HG03108 (cell line): ENCODE measurements at regions not wholly inside any gene's neighbourhood (a gene's known extent, or its start where the extent isn't known, plus 50 kb on each side); places are given as distances from the start of the nearest gene placed in this dataset.

Source experiments
- ATAC-seq: cut with Tn5 transposase; IDR thresholded peaks from one replicate; pipeline ENCODE4 v1.9.1; 2021; ENCODE audit warnings: moderate library complexity; ENCODE audit not compliant: unreplicated experiment

DNA sequence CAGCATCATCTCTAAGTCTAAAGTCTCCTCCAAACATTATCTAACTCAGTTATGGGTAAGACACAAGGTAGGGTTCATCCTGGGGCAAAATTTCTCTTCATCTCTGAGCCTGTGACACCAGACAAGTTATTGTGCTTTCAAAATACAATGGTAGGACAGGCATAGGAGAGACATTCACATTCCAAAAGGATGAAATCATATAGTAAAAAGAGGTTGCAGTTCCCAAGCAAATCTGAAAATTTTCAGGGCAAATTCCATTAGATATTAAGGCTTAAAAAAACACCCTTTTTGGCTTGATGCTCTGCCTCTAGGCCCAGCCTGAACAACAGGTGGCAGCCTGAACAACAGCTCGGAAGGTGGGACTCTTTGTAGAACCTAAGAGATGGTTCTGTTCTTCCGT is 448.3 kb upstream of the SLIT2 start:
- no peak for ATAC-seq

- no peak for ATAC-seq
Measured at GRCh38 chr4:19793831-19794230, 457.9 kb upstream of the SLIT2 start.

GRCh38 chr4:19791422-19792123 is 460.1 kb upstream of the SLIT2 start:
- no peak for ATAC-seq

DNA sequence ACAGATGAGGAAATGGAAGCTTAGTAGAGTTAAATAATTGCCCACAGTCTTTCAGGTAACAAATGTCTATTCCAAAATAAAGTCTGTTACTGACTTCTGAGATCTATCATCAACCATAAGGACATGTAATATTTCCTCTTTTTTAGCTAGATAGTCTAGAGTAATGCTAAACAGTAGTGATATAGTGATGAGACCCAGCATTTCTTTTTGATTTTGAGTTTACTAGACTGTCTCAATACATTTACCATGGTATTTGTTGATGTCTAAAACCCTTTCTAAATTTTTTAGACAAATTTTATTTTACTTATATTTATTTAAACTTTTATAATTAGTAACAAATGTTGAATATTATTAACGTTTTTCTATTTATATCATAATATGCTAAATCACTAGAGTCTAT is 465.1 kb upstream of the SLIT2 start:
- ATAC-seq: no peak

DNA sequence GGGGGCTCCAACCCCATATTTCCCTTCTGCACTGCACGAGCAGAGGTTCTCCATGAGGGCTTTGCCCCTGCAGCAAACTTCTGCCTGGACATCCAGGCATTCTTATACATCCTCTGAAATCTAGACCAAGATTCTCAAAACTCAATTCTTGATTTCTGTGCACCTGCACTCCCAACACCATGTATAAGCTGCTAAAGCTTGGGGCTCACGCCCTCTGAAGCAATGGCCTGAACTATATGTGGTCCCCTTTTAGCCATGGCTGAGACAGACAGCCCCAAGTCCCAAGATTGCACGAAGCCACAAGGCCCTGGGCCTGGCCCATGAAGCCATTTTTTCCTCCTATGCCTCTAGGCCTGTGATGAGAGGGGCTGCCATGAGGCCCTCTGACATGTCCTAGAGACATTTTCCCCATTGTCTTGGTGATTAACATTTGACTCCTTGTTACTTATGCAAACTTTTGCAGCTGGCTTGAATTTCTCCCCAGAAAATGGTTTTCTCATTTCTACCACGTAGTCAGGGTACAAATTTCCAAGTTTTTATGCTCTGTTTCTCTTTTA is 468.0 kb upstream of the SLIT2 start:
- no peak for ATAC-seq

GRCh38 chr4:19780871-19781270 is 470.8 kb upstream of the SLIT2 start:
- ATAC-seq: no peak

DNA sequence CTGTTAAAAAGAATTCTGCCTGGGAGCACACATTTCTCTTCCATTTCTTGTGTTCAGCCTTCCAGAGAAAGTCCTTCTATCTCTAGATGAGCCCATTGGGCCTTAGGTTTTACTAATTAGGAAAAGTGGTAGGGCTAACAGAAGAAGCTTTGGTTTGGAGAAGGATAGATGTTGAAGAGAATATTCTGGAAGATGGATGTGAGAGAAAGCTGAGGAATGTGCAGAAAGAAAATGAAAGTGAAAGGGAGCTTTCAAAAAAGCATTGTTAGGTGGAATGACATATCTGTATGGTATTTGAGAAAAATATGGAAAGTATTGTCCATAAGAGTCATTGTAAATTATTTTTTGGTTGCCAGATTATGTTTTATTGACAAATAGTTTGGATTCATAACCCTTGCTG is 474.8 kb upstream of the SLIT2 start:
- no peak for ATAC-seq

DNA sequence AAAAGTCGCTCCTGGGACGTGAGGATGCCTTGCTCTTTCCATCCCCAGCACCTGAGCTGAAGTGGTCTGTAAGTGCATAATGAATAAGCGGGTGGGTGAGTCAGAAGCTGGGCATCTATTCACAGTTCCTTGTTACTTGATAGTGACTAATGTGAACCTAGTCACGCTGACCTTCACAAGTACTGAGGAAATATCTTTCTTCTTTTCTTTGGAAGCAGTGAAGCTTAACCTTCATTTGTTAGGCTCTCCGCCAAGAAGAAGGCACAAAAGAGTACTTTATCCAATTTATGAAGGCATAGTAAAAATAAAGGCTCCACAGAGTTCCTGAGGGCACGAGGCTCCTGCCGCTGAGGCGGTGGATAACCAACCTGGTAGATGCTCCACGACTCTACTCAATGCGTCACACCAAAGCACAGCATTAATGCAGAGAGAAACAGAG is 475.7 kb upstream of the SLIT2 start:
- no peak for ATAC-seq

- no peak for ATAC-seq
Measured at GRCh38 chr4:19774690-19775256, 476.9 kb upstream of the SLIT2 start.

GRCh38 chr4:19772581-19772980 is 479.1 kb upstream of the SLIT2 start:
- ATAC-seq: no peak

GRCh38 chr4:19756661-19757060 is 495.0 kb upstream of the SLIT2 start:
- no peak for ATAC-seq

DNA sequence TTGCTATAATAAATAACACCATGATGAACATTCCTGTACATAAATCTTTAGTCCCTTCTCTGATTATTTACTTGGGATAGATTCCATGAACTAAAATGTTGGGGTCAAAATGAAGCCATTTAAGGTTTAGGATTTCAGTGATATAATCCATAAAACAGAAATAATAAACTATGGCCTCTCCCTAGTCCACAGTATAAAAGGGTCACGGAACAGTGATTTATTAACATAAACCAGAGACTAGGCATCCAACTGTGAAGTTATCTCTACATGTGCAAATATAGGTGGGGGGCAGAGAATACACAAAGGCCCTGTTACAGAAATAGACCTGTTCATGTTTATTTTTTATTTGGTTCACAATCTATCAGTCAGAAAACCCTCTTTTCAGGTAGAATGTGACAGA is 499.1 kb upstream of the SLIT2 start:
- ATAC-seq: no peak

- no peak for ATAC-seq
Measured at GRCh38 chr4:19748519-19749479, 502.9 kb upstream of the SLIT2 start.

- ATAC-seq: no peak
Measured at GRCh38 chr4:19746377-19746776, 505.3 kb upstream of the SLIT2 start.

- no peak for ATAC-seq
Measured at GRCh38 chr4:19743115-19743638, 508.5 kb upstream of the SLIT2 start.

DNA sequence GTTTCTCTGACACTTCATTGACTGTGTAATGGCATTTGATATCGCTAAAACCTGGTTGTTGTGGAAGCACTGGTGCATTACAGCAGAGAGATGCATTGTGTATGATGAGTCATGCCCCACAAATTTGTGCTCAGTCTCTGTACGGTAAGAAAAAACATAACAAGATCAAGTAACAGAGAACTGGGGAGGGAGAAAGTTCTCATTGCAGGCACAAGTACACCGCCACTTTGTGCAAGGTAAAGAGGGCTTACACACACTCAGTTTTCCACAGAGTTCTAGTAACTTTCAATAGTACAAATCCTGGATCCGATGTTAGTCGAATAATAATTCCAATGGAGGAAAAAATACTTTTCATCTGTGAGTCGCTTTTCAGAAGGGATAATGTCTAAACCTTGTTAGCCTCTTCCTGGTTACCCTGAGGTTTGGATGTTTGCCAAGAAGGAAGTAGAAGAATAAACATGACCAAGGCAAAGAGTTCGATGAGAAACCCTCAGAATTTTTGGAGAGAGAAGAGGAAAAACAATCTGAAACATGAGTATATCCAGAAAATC is 512.5 kb upstream of the SLIT2 start:
- ATAC-seq: no peak

GRCh38 chr4:19736968-19737756 is 514.5 kb upstream of the SLIT2 start:
- no peak for ATAC-seq

- no peak for ATAC-seq
Measured at GRCh38 chr4:19735012-19735411, 516.7 kb upstream of the SLIT2 start.

DNA sequence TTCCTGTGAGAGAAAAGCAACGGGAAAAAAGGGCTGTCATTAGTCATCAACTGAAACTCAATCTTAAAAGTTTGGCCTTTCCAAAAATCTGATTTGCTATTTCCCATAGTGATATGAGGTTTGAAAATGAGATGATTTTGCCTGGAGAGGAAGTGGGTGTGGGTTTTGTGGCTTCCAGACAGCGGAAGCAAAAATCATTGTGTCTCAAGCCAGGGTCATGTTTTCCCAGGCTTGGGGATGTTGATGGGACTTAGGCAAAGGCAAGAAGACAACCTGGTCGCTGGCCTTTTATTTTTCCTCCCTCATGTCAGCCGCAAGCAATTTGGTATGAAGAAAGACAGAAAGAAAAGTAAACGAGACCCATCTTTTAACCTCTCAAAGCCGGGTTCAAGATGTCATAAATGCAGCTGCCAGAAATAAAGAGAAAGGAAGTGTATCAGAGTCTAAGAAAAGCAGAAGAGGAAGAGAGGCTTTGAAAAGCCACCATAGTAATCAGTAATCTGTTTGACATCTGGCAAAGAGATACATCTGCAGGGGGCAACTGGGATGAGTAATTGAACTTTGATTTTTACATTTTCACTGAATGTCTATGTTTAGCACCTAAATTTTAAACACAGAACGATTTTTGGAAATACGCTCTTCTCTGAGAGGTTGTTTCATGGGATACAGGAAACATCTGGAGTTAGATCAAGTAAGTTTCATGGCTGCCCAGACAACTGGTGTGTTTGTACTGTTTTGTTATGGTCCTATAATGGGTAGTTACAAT is 521.6 kb upstream of the SLIT2 start:
- ATAC-seq: no peak
